HG02642 (cell line): ENCODE measurements at regions not wholly inside any gene's neighbourhood (a gene's known extent, or its start where the extent isn't known, plus 50 kb on each side); places are given as distances from the start of the nearest gene placed in this dataset.

Source experiments
- ATAC-seq: cut with Tn5 transposase; IDR thresholded peaks from one replicate; pipeline ENCODE4 v1.9.1; 2021; ENCODE audit warnings: mild to moderate bottlenecking; ENCODE audit not compliant: unreplicated experiment, poor library complexity

- ATAC-seq = no peak
These were observed 655.7 kb upstream of the ARPP21 start for GRCh38 chr3:34983631-34984030.

GRCh38 chr3:34988296-34988695 lies 651.0 kb upstream of the ARPP21 start:
- ATAC-seq = no peak

- ATAC-seq = no peak
These were observed 643.4 kb upstream of the ARPP21 start for GRCh38 chr3:34995796-34996430.

GRCh38 chr3:34998902-34999301 lies 640.4 kb upstream of the ARPP21 start:
- no peak for ATAC-seq

- no peak for ATAC-seq
These were observed 627.1 kb upstream of the ARPP21 start for GRCh38 chr3:35012214-35012613.

GRCh38 chr3:35028157-35028556 lies 611.2 kb upstream of the ARPP21 start:
- no peak for ATAC-seq

- no peak for ATAC-seq
These were observed 596.9 kb upstream of the ARPP21 start for GRCh38 chr3:35042210-35042991.

GRCh38 chr3:35043040-35043439 lies 596.3 kb upstream of the ARPP21 start:
- ATAC-seq = no peak

GRCh38 chr3:35044190-35044589 lies 595.1 kb upstream of the ARPP21 start:
- no peak for ATAC-seq

GRCh38 chr3:35045118-35045517 lies 594.2 kb upstream of the ARPP21 start:
- ATAC-seq = no peak

- ATAC-seq = no peak
These were observed 574.6 kb upstream of the ARPP21 start for GRCh38 chr3:35064761-35065160.

GRCh38 chr3:35065891-35066290 lies 573.4 kb upstream of the ARPP21 start:
- no peak for ATAC-seq

GRCh38 chr3:35067750-35068149 lies 571.6 kb upstream of the ARPP21 start:
- ATAC-seq = no peak

- no peak for ATAC-seq
These were observed 569.2 kb upstream of the ARPP21 start for GRCh38 chr3:35070088-35070487.

- no peak for ATAC-seq
These were observed 567.6 kb upstream of the ARPP21 start for GRCh38 chr3:35071772-35072171.

GRCh38 chr3:35078780-35079179 lies 560.5 kb upstream of the ARPP21 start:
- no peak for ATAC-seq

- no peak for ATAC-seq
These were observed 559.9 kb upstream of the ARPP21 start for GRCh38 chr3:35079403-35079802.

GRCh38 chr3:35081899-35082298 lies 557.4 kb upstream of the ARPP21 start:
- no peak for ATAC-seq

GRCh38 chr3:35088943-35089342 lies 550.4 kb upstream of the ARPP21 start:
- ATAC-seq = no peak

GRCh38 chr3:35114686-35115085 lies 524.6 kb upstream of the ARPP21 start:
- ATAC-seq = no peak

- no peak for ATAC-seq
These were observed 519.3 kb upstream of the ARPP21 start for GRCh38 chr3:35120026-35120425.

GRCh38 chr3:35137612-35138011 lies 501.7 kb upstream of the ARPP21 start:
- ATAC-seq = no peak
